WTC11 (cell line): ENCODE measurements at regions not wholly inside any gene's neighbourhood (a gene's known extent, or its start where the extent isn't known, plus 50 kb on each side); places are given as distances from the start of the nearest gene placed in this dataset.

ENCODE experiments used
- ATAC-seq: fragments of 200-7000 bp; cut with Tn5 transposase; 2 replicates; pipeline ENCODE4 v1.10.0; 2021; ENCODE audit warnings: mild to moderate bottlenecking, moderate library complexity
- CTCF ChIA-PET: fragments of 300-600 bp; sonication (Branson Sonifier 250); formaldehyde crosslinking; loops from one replicate; lab custom pipeline; 2021; ENCODE audit warnings: antibody characterized with exemption; lab: Charles Lee
- POLR2A ChIA-PET: fragments of 350-600 bp; sonication (Branson Sonifier 250); formaldehyde crosslinking; loops from one replicate; lab custom pipeline; 2021; ENCODE audit warnings: antibody characterized with exemption; lab: Charles Lee
- DNase-seq: peaks from one replicate; pipeline ENCODE4 v3.0.0; 2021; ENCODE audit warnings: low spot score
- H3K27ac Mint-ChIP-seq: 2 replicates; pipeline ENCODE4 v1.8.0; 2021; ENCODE audit warnings: mixed read lengths
- H3K27me3 Mint-ChIP-seq: 2 replicates; pipeline ENCODE4 v1.8.0; 2021; ENCODE audit warnings: low read depth, mild to moderate bottlenecking, moderate library complexity, mixed read lengths
- H3K36me3 Mint-ChIP-seq: 2 replicates; pipeline ENCODE4 v1.8.0; 2021; ENCODE audit warnings: mixed read lengths
- H3K4me1 Mint-ChIP-seq: 2 replicates; pipeline ENCODE4 v1.8.0; 2022; ENCODE audit warnings: mixed read lengths
- H3K4me3 Mint-ChIP-seq: 2 replicates; pipeline ENCODE4 v1.8.0; 2021; ENCODE audit warnings: mild to moderate bottlenecking, moderate library complexity, mixed read lengths
- H3K9me3 Mint-ChIP-seq: 2 replicates; pipeline ENCODE4 v1.8.0; 2021; ENCODE audit warnings: mixed read lengths
- AFF4 ChIP-seq: sonication (generic); formaldehyde crosslinking; IDR thresholded peaks from 2 replicates; pipeline ENCODE4 v1.8.1; 2023; ENCODE audit warnings: mild to moderate bottlenecking, missing genetic modification reagents, borderline replicate concordance
- ATF2 ChIP-seq: sonication (generic); formaldehyde crosslinking; IDR thresholded peaks from 2 replicates; pipeline ENCODE4 v1.8.1; 2022; ENCODE audit warnings: low read depth, missing genetic modification reagents, borderline replicate concordance
- CBFB ChIP-seq: sonication (generic); formaldehyde crosslinking; IDR thresholded peaks from 2 replicates; pipeline ENCODE4 v1.8.1; 2022; ENCODE audit warnings: mild to moderate bottlenecking, low read depth, missing genetic modification reagents
- ESRRA ChIP-seq: sonication (generic); formaldehyde crosslinking; IDR thresholded peaks from 2 replicates; pipeline ENCODE4 v1.8.1; 2022; ENCODE audit warnings: mild to moderate bottlenecking, missing genetic modification reagents, borderline replicate concordance
- FOXK1 ChIP-seq: sonication (generic); formaldehyde crosslinking; IDR thresholded peaks from 2 replicates; pipeline ENCODE4 v1.8.0; 2022; ENCODE audit warnings: mild to moderate bottlenecking, moderate library complexity, missing genetic modification reagents
- GABPB1 ChIP-seq: sonication (generic); formaldehyde crosslinking; IDR thresholded peaks from 2 replicates; pipeline ENCODE4 v1.8.1; 2023; ENCODE audit warnings: mild to moderate bottlenecking, missing genetic modification reagents
- HMGXB4 ChIP-seq: sonication (generic); formaldehyde crosslinking; IDR thresholded peaks from 2 replicates; pipeline ENCODE4 v1.8.1; 2023; ENCODE audit warnings: mild to moderate bottlenecking, moderate library complexity, missing genetic modification reagents
- JAZF1 ChIP-seq: fragments of 250-450 bp; sonication (Bioruptor Pico); IDR thresholded peaks from 2 replicates; pipeline ENCODE4 v1.9.0; 2021; ENCODE audit warnings: moderate library complexity, mild to moderate bottlenecking, inconsistent platforms
- NR2C2 ChIP-seq: sonication (generic); formaldehyde crosslinking; IDR thresholded peaks from 2 replicates; pipeline ENCODE4 v1.8.0; 2022; ENCODE audit warnings: mild to moderate bottlenecking, missing genetic modification reagents
- SMAD3 ChIP-seq: sonication (generic); formaldehyde crosslinking; IDR thresholded peaks from 2 replicates; pipeline ENCODE4 v1.8.0; 2022; ENCODE audit warnings: missing genetic modification reagents, mild to moderate bottlenecking, borderline replicate concordance
- SP1 ChIP-seq: sonication (generic); formaldehyde crosslinking; conservative IDR thresholded peaks from 2 replicates; pipeline ENCODE4 v1.8.1; 2022; ENCODE audit warnings: missing genetic modification reagents
- TCF7 ChIP-seq: sonication (generic); formaldehyde crosslinking; IDR thresholded peaks from 2 replicates; pipeline ENCODE4 v1.8.0; 2022; ENCODE audit warnings: mild to moderate bottlenecking, low read depth, missing genetic modification reagents, moderate library complexity
- TEAD4 ChIP-seq: sonication (generic); formaldehyde crosslinking; IDR thresholded peaks from 2 replicates; pipeline ENCODE4 v1.8.0; 2022; ENCODE audit warnings: mild to moderate bottlenecking, missing genetic modification reagents
- USF2 ChIP-seq: sonication (generic); formaldehyde crosslinking; IDR thresholded peaks from 2 replicates; pipeline ENCODE4 v1.8.1; 2023; ENCODE audit warnings: mild to moderate bottlenecking, missing genetic modification reagents, moderate library complexity
- ZNF396 ChIP-seq: fragments of 250-450 bp; sonication (Bioruptor Pico); IDR thresholded peaks from 2 replicates; pipeline ENCODE4 v1.8.0; 2021; ENCODE audit warnings: mild to moderate bottlenecking, moderate library complexity, borderline replicate concordance
- TF ChIP-seq, protein P1 (sequence below): sonication (generic); formaldehyde crosslinking; IDR thresholded peaks from 2 replicates; pipeline ENCODE4 v1.8.1; 2022; ENCODE audit warnings: mild to moderate bottlenecking, missing genetic modification reagents, moderate library complexity, borderline replicate concordance
- TF ChIP-seq, protein P2 (sequence below): sonication (generic); formaldehyde crosslinking; IDR thresholded peaks from 2 replicates; pipeline ENCODE4 v1.8.1; 2022; ENCODE audit warnings: low read depth, mild to moderate bottlenecking, moderate library complexity, missing genetic modification reagents, borderline replicate concordance
- TF ChIP-seq, protein P3 (sequence below): sonication (generic); formaldehyde crosslinking; IDR thresholded peaks from 2 replicates; pipeline ENCODE4 v1.8.1; 2023; ENCODE audit warnings: mild to moderate bottlenecking, missing genetic modification reagents
- TF ChIP-seq, protein P4 (sequence below): sonication (generic); formaldehyde crosslinking; conservative IDR thresholded peaks from 2 replicates; pipeline ENCODE4 v1.8.1; 2022; ENCODE audit warnings: mild to moderate bottlenecking, missing genetic modification reagents
- TF ChIP-seq, protein P5 (sequence below): sonication (generic); formaldehyde crosslinking; IDR thresholded peaks from 2 replicates; pipeline ENCODE4 v1.8.0; 2023; ENCODE audit warnings: missing genetic modification reagents

DNA sequence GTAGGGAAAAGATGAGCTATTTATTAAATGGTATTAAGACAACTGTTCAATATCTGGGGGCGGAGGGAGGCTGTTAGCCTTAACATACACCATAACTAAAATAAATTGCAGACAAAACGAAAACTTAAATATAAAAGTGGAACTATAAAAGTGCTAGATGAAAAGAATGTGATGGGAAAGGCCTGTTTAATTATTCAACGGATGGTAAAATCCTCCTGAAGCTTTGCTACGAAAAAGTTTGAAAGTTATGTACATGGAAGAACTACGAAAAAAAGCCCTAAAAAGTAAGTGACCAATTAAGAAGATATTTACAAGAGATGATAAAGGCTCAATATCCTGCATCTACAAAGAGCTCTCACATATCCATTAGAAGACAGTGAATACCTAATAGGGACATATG lies 197.8 kb upstream of the IER5L start (continued):
- TF ChIP-seq AFF4 (CRISPR knock-in tag), result no peak
- TF ChIP-seq GABPB1, result no peak
- TF ChIP-seq, protein P1, sequence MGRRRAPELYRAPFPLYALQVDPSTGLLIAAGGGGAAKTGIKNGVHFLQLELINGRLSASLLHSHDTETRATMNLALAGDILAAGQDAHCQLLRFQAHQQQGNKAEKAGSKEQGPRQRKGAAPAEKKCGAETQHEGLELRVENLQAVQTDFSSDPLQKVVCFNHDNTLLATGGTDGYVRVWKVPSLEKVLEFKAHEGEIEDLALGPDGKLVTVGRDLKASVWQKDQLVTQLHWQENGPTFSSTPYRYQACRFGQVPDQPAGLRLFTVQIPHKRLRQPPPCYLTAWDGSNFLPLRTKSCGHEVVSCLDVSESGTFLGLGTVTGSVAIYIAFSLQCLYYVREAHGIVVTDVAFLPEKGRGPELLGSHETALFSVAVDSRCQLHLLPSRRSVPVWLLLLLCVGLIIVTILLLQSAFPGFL, result no peak
- TF ChIP-seq USF2 (CRISPR knock-in tag), result no peak
- TF ChIP-seq ZNF396 (CRISPR knock-in tag), result no peak
- TF ChIP-seq CBFB (CRISPR knock-in tag), result no peak

GRCh38 chr9:129374651-129375050 lies 196.6 kb upstream of the IER5L start:
- CTCF ChIA-PET, result no interaction called here
- Mint-ChIP-seq H3K27me3 (peaks cover 5% of the 10 kb centered on the region; the same call in 1 of the 2 replicates), H3K27ac (no peak overlapping the region)
- TF ChIP-seq SMAD3, result no peak
- TF ChIP-seq, protein P1, result no peak
- no peak for TF ChIP-seq JAZF1 (CRISPR knock-in tag)
- TF ChIP-seq TCF7 (CRISPR knock-in tag), result no peak
- TF ChIP-seq HMGXB4 (CRISPR knock-in tag), result no peak
- TF ChIP-seq, protein P2, sequence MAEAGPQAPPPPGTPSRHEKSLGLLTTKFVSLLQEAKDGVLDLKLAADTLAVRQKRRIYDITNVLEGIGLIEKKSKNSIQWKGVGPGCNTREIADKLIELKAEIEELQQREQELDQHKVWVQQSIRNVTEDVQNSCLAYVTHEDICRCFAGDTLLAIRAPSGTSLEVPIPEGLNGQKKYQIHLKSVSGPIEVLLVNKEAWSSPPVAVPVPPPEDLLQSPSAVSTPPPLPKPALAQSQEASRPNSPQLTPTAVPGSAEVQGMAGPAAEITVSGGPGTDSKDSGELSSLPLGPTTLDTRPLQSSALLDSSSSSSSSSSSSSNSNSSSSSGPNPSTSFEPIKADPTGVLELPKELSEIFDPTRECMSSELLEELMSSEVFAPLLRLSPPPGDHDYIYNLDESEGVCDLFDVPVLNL (CRISPR knock-in tag), result no peak
- TF ChIP-seq TEAD4 (CRISPR knock-in tag), result no peak
- TF ChIP-seq, protein P3, sequence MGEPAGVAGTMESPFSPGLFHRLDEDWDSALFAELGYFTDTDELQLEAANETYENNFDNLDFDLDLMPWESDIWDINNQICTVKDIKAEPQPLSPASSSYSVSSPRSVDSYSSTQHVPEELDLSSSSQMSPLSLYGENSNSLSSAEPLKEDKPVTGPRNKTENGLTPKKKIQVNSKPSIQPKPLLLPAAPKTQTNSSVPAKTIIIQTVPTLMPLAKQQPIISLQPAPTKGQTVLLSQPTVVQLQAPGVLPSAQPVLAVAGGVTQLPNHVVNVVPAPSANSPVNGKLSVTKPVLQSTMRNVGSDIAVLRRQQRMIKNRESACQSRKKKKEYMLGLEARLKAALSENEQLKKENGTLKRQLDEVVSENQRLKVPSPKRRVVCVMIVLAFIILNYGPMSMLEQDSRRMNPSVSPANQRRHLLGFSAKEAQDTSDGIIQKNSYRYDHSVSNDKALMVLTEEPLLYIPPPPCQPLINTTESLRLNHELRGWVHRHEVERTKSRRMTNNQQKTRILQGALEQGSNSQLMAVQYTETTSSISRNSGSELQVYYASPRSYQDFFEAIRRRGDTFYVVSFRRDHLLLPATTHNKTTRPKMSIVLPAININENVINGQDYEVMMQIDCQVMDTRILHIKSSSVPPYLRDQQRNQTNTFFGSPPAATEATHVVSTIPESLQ (CRISPR knock-in tag), result no peak
- no peak for TF ChIP-seq FOXK1
- TF ChIP-seq ATF2 (CRISPR knock-in tag), result no peak
- TF ChIP-seq, protein P4, sequence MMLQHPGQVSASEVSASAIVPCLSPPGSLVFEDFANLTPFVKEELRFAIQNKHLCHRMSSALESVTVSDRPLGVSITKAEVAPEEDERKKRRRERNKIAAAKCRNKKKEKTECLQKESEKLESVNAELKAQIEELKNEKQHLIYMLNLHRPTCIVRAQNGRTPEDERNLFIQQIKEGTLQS, result no peak
- TF ChIP-seq NR2C2 (CRISPR knock-in tag), result no peak
- TF ChIP-seq ESRRA (CRISPR knock-in tag), result no peak
- no peak for TF ChIP-seq SP1 (CRISPR knock-in tag)
- TF ChIP-seq, protein P5, sequence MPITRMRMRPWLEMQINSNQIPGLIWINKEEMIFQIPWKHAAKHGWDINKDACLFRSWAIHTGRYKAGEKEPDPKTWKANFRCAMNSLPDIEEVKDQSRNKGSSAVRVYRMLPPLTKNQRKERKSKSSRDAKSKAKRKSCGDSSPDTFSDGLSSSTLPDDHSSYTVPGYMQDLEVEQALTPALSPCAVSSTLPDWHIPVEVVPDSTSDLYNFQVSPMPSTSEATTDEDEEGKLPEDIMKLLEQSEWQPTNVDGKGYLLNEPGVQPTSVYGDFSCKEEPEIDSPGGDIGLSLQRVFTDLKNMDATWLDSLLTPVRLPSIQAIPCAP, result no peak

More at GRCh38 chr9:129374651-129375050, 196.6 kb upstream of the IER5L start:
- POLR2A ChIA-PET, result no interaction called here
- no peak for DNase-seq
- Mint-ChIP-seq H3K36me3 (peaks cover 8% of the 10 kb centered on the region), H3K9me3 (peaks cover 15% of the 10 kb centered on the region), H3K4me1 (peaks cover 8% of the 10 kb centered on the region; the same call in 1 of the 2 replicates), H3K4me3 (no peak overlapping the region)
- no peak for ATAC-seq
